ENCODE measurements at regions not wholly inside any gene's neighbourhood (a gene's known extent, or its start where the extent isn't known, plus 50 kb on each side); places are given as distances from the start of the nearest gene placed in this dataset. TPM values are rescaled to one million over a fixed set of nuclear protein-coding genes. Genes with fewer than 3 reads are reported as not detected.
"Not testable (repeated sequence)": the region's sequence is repeated elsewhere in the genome, so short reads cannot be mapped to it uniquely, and the experiment has no call there.

- DNase-seq (ENCODE audit: low spot score), result no peak
- no peak for TF ChIP-seq EZH2phosphoT487 (IDR thresholded peaks at IDR 0.05; ENCODE audit: borderline replicate concordance, low read depth, low read length)
- TF ChIP-seq, protein P1, sequence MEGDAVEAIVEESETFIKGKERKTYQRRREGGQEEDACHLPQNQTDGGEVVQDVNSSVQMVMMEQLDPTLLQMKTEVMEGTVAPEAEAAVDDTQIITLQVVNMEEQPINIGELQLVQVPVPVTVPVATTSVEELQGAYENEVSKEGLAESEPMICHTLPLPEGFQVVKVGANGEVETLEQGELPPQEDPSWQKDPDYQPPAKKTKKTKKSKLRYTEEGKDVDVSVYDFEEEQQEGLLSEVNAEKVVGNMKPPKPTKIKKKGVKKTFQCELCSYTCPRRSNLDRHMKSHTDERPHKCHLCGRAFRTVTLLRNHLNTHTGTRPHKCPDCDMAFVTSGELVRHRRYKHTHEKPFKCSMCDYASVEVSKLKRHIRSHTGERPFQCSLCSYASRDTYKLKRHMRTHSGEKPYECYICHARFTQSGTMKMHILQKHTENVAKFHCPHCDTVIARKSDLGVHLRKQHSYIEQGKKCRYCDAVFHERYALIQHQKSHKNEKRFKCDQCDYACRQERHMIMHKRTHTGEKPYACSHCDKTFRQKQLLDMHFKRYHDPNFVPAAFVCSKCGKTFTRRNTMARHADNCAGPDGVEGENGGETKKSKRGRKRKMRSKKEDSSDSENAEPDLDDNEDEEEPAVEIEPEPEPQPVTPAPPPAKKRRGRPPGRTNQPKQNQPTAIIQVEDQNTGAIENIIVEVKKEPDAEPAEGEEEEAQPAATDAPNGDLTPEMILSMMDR (conservative IDR thresholded peaks at IDR 0.05; ENCODE audit: low read length), result no peak
- no peaks in the 10 kb centered on the region for H4K20me1 ChIP-seq (ENCODE audit: insufficient read depth, low read length)
- H3K4me1 ChIP-seq (ENCODE audit: insufficient read depth, low read length, poor library complexity, severe bottlenecking), result no peaks in the 10 kb centered on the region
- ChIA-PET POLR2A (no interaction called here), CTCF (ENCODE audit: unreplicated experiment) (no interaction called here)
- no peak overlapping the region for H3K4me3 ChIP-seq (ENCODE audit: low read depth, low read length, poor library complexity, severe bottlenecking)
- BruUV-seq (replicated peaks), result no TSS peak
- H3K4me2 ChIP-seq (ENCODE audit: low read length), result no peak overlapping the region
- no peaks in the 10 kb centered on the region for H3K79me2 ChIP-seq (ENCODE audit: insufficient read depth, low read depth, low read length)
- no peak overlapping the region for H3K27ac ChIP-seq (ENCODE audit: low read depth, low read length, poor library complexity, severe bottlenecking)
- no peaks in the 10 kb centered on the region for H3K9me3 ChIP-seq (ENCODE audit: low read length)
- intact Hi-C loops (cut with micrococcal nuclease; ENCODE audit: unreplicated experiment), result no loop called here
- no peak overlapping the region for H2AFZ ChIP-seq (ENCODE audit: low read length)
- H3K9me2 ChIP-seq (ENCODE audit: insufficient read depth, low read length), result no peaks in the 10 kb centered on the region
- H3K36me3 ChIP-seq (ENCODE audit: insufficient read depth, low read length), result no peaks in the 10 kb centered on the region
Observed at GRCh38 chr4:119394826-119395225, 72.9 kb upstream of the FABP2 start.

- H3K4me3 ChIP-seq (ENCODE audit: low read depth, low read length, poor library complexity, severe bottlenecking); H2AFZ ChIP-seq (ENCODE audit: low read length); H3K9me2 ChIP-seq (ENCODE audit: insufficient read depth, low read length); CTCF ChIA-PET (ENCODE audit: unreplicated experiment); BruUV-seq (replicated peaks); H3K4me1 ChIP-seq (ENCODE audit: insufficient read depth, low read length, poor library complexity, severe bottlenecking); H3K9me3 ChIP-seq (ENCODE audit: low read length); H3K79me2 ChIP-seq (ENCODE audit: insufficient read depth, low read depth, low read length); H4K20me1 ChIP-seq (ENCODE audit: insufficient read depth, low read length); intact Hi-C loops (cut with micrococcal nuclease; ENCODE audit: unreplicated experiment); H3K4me2 ChIP-seq (ENCODE audit: low read length); H3K27ac ChIP-seq (ENCODE audit: low read depth, low read length, poor library complexity, severe bottlenecking); H3K36me3 ChIP-seq (ENCODE audit: insufficient read depth, low read length); DNase-seq (ENCODE audit: low spot score): not testable (repeated sequence)
- POLR2A ChIA-PET, result interaction anchor here (0.6 kb wide), 1 partner anchor 1750 kb away, joined by 7 read pairs; no protein-coding TSS in a partner anchor
Observed at GRCh38 chr4:119388791-119389190, 66.9 kb upstream of the FABP2 start.

- H3K9me2 ChIP-seq (ENCODE audit: insufficient read depth, low read length); H3K9me3 ChIP-seq (ENCODE audit: low read length); H4K20me1 ChIP-seq (ENCODE audit: insufficient read depth, low read length); H3K4me3 ChIP-seq (ENCODE audit: low read depth, low read length, poor library complexity, severe bottlenecking); DNase-seq (ENCODE audit: low spot score); H3K79me2 ChIP-seq (ENCODE audit: insufficient read depth, low read depth, low read length); CTCF ChIA-PET (ENCODE audit: unreplicated experiment); H2AFZ ChIP-seq (ENCODE audit: low read length); BruUV-seq (replicated peaks); H3K4me2 ChIP-seq (ENCODE audit: low read length); H3K36me3 ChIP-seq (ENCODE audit: insufficient read depth, low read length); H3K27ac ChIP-seq (ENCODE audit: low read depth, low read length, poor library complexity, severe bottlenecking); POLR2A ChIA-PET: not testable (repeated sequence)
- peaks cover 17% of the 10 kb centered on the region for H3K4me1 ChIP-seq (ENCODE audit: insufficient read depth, low read length, poor library complexity, severe bottlenecking)
- intact Hi-C loops (cut with micrococcal nuclease; ENCODE audit: unreplicated experiment), result loop anchor here (10.0 kb wide), 1 partner anchor 60 kb away; no protein-coding TSS in a partner anchor
Observed at GRCh38 chr4:119374616-119375015, 52.7 kb upstream of the FABP2 start.

- H3K4me2 ChIP-seq (ENCODE audit: low read length); H2AFZ ChIP-seq (ENCODE audit: low read length); CTCF ChIA-PET (ENCODE audit: unreplicated experiment); H3K4me3 ChIP-seq (ENCODE audit: low read depth, low read length, poor library complexity, severe bottlenecking); DNase-seq (ENCODE audit: low spot score); H3K27ac ChIP-seq (ENCODE audit: low read depth, low read length, poor library complexity, severe bottlenecking); BruUV-seq (replicated peaks); H3K9me2 ChIP-seq (ENCODE audit: insufficient read depth, low read length); H3K9me3 ChIP-seq (ENCODE audit: low read length); POLR2A ChIA-PET; H3K79me2 ChIP-seq (ENCODE audit: insufficient read depth, low read depth, low read length); H3K36me3 ChIP-seq (ENCODE audit: insufficient read depth, low read length); H4K20me1 ChIP-seq (ENCODE audit: insufficient read depth, low read length): not testable (repeated sequence)
- intact Hi-C loops (cut with micrococcal nuclease; ENCODE audit: unreplicated experiment), result loop anchor here (10.0 kb wide), 1 partner anchor 58 kb away; no protein-coding TSS in a partner anchor
- H3K4me1 ChIP-seq (ENCODE audit: insufficient read depth, low read length, poor library complexity, severe bottlenecking), result peaks cover 17% of the 10 kb centered on the region
Observed at GRCh38 chr4:119372316-119373062, 50.6 kb upstream of the FABP2 start.

Small RNAs in the stretch of these regions (small RNA-seq; reads per million reads assigned to genes)
- gene RNU6-1217P, result not detected
